NCI-H1436 treated with DMSO at 0.1 percent for 48 hours (cell line): ENCODE measurements at regions not wholly inside any gene's neighbourhood (a gene's known extent, or its start where the extent isn't known, plus 50 kb on each side); places are given as distances from the start of the nearest gene placed in this dataset.
"Not testable (repeated sequence)": the region's sequence is repeated elsewhere in the genome, so short reads cannot be mapped to it uniquely, and the experiment has no call there.

Experiments
- DNase-seq: peaks from one replicate; lab custom pipeline; 2025; lab: John Stamatoyannopoulos, UW

DNA sequence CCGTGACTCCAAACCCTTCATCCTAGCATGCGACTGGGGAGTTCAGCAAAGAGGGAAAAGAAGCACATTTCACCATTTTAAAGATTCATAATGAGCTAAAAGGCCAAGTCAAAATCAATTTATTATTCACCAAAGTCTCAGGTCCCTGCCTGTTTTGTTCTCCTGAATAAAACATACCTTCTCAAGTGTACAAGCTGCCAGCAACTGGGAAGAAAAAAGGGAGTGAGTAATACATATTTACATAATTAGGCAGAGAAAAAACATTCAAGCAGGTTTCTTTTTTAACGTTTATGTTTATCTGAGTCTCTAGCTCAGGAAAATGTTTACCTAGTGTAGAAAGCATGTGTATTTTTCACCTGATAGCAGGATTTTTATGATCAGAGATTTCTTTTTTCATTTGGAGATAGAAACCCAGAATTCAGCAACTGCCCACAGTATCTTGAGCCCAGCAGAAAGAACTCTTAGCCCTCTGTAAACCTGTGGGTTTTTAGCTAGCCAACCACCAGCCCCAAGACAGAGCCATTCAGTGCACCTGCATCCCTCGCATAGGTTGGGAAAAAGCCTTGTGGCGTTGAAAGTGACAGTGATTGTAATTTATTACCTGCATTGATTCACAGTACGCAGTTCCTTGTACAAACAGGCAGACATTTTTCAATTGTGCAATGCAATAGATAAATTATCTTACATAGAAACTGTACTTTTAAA is 117.9 kb upstream of the GRIA1 start:
- DNase-seq: peak; percentile 84

DNA sequence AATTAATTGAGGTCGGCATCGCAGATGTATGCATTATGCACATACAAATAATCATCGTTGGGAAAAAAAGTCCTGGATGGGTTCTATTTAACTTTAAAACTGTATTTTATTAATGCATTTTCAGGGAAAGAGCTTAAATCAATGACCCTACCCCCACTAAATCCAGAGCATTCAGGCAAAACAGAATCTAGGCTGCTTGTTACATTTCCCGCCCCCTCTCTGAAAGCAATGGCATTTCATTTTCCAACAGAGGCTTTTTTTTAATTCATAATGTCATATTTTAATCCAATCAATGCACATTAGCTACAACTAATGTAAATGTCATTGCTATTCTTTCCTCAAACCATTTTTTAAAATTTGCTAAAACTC is 117.4 kb upstream of the GRIA1 start:
- no peak for DNase-seq

DNA sequence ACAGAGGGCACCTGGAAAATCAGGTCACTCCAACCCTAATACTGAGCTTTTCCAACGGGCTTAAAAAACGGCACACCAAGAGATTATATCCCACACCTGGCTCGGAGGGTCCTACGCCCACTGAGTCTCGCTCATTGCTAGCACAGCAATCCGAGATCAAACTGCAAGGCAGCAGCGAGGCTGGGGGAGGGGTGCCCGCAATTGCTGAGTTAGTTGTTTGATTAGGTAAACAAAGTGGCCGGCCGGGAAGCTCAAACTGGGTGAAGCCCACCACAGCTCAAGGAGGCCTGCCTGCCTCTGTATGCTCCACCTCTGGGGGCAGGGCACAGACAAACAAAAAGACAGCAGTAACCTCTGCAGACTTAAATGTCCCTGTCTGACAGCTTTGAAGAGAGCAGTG is 108.8 kb upstream of the GRIA1 start:
- DNase-seq: not testable (repeated sequence)

DNA sequence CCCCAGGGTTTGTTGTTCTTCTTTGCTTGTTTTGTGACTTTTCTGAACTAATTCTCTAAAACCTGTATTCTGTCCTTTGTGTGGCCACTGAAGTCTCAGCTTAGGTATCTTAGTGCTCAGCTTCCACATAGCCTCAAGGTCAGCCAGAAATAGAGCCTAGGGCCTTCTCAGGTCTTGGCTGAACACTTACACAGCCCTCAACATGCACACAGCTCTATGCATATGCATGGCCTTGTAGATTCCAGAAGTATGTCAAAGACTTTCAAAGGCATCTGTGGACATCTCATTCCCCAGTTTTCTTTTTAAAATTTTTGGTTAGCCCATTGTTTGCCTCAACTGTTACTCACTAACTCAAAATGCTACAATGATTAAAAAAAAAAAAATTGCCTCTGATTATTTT is 99.9 kb upstream of the GRIA1 start:
- no peak for DNase-seq

DNA sequence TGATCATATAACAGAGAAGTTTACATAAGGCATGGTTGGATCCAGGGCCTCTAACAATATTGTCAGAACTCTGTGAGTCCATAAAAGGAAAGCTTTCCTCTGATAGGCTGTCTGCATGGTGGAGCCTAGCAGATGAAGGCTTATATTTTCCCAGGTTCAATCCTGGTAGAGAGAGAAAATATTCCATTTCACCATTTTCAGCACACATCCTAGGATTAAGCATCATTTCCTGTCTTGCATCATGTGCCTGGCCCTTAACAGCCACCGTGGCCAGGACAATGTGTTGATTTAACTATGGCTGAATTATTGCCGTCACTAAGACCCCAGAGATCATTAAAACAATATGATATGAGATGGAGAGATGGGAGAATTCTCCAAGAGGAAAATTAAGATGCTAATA is 90.9 kb upstream of the GRIA1 start:
- DNase-seq: no peak

DNA sequence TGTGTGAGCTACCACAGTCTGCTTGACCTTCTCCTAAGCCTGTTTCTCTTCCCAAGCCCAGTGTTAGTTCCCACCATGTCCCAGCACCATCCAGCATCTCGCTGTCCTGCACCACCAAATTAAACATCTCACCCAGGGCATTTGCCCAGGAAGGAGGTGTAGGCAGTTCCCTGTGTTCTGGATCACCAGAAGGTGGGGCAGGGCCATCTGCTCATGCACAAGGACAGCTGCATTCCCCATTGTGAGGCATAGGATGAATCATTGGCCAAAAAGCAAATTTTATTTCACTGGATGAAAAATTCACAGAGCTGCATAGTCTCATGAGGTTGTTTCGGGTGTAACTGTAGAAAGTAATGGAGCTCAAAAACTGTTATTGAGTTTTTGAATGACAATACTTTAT is 89.5 kb upstream of the GRIA1 start:
- DNase-seq: no peak

DNA sequence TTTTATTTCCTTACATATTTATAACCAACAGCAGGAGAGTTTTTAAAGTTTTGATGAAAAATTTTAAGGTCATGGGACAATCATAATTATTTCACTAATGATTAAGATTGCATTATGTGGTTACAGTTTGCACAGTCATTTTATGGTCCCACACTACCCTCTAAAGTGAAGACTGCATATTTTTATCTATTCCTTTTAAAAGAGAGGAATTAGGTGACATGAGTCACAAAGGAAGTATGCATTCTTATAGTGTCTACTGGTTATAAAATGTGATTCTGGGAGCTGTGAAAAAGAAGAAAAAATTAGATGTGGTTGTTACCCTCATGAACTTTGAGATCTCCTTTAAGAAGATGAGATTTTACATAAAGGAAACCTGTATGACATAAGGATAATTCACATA is 87.9 kb upstream of the GRIA1 start:
- no peak for DNase-seq

DNA sequence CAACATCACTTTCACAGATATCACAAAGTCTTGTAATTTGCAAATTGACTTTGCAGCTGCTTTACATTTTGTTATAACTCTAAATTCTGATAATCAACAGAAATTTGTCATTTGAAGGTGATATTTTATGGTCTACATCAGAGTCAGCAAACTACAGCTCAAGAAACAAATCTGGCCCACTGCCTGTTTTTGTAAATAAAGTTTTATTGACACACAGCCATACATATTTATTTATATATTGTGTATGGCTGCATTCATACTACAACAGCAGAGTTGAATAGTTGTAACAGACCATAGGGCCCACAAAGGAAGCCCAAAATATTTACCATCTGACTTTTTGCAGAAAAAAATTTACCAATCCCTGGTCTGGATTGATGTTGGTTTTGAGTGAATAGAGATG is 87.0 kb upstream of the GRIA1 start:
- no peak for DNase-seq

DNA sequence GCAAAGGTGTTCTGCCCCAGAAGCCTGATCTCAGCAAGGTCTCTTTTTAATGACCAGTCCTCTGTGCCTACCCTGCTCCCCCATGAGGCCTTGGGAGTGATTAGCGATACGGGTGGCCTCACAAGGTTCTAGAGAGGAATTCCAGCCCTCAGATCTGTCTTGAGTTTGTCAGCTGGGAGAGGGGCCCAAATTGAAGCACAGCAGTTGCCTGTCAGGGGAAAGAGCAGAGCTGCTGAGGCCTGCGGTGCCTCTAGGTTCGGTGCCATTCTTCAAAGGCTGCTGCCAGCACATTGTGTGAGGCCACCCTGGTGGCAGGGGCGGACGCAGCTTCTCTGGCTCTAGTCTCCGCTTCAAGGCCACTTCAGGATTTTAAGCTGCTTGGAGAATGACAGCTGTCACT is 85.7 kb upstream of the GRIA1 start:
- DNase-seq: no peak

DNA sequence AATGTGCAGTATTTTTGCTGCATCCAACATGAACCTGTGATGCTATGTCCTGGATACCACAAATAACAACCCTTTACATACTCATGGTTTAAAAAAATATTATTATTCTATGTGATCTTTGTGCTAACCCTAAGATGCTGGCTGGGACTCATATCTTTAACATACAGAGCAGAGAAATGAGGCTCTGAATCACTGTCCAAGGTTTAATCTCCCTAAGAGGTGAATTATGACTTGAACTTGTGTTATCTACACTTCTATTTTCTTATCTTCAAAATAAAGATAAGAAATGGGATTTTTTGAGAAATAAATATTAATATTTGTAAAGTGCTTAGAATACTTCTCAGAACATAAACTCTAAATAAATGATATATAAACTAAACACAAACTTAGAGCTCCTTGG is 68.8 kb upstream of the GRIA1 start:
- no peak for DNase-seq

DNA sequence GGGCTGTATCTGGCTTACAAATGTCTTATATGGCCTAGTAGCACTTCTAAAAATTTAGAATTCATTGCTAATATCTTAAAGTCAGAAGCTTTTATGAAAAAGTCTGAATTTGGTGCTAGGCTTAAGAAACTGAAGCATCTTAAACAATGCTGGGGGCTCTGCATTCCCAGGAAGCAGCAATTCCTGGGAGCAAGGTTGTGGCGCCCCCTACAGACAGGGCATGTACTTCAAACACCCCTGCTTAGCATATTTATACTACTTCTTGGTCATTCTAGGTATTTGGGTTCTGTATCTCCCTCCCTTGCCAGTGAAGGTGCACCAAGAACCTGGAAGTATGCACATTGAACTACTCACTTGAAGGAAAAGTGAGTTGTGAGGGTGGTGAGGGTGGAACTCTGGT is 64.6 kb upstream of the GRIA1 start:
- no peak for DNase-seq

DNA sequence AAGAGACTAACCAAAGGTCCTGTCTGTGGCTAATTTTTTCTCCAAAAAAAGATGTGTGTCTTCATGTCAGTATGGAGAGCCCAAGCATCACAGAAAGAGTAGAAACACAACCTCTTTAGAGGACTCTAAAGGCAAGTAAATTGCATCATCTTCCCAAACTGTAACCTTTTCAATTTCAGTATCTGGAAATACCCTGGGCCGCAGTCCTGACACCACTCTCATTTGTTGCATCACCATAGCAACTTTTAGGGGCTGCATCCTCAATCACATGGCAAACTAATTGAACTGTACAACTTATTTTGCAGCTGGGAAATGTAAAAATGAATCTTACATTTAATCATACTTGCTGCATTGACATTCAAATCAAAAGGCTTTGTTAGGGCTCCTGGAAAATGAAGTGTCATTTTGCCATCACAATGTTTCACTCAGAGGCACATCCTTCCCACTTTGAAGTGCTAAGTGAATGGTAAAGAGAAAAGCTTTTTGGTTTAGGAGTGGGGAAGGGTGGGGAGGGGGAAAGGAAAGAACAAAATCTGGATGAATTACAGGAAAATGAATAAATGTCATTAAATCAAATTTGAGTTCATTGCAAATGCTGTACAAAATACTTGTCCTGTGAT is 60.6 kb upstream of the GRIA1 start:
- no peak for DNase-seq

DNA sequence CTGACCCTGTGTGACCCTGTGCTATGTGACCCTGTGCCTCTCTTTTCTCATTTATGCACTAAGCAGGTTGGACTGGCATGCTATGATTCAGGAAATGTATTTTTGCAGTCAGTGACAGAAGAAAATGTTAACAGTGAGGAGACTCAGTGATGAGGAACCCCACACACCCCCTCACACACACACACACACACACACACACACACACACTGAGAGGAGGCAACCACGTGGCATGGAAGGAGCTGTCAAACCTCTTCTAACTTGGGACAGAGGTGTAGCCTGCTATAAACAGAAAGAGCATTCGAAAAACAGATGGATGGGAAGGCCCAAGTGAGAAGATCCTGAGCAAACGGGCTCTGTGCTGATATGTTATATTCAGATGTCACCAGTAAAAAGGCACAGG is 57.9 kb upstream of the GRIA1 start:
- no peak for DNase-seq

DNA sequence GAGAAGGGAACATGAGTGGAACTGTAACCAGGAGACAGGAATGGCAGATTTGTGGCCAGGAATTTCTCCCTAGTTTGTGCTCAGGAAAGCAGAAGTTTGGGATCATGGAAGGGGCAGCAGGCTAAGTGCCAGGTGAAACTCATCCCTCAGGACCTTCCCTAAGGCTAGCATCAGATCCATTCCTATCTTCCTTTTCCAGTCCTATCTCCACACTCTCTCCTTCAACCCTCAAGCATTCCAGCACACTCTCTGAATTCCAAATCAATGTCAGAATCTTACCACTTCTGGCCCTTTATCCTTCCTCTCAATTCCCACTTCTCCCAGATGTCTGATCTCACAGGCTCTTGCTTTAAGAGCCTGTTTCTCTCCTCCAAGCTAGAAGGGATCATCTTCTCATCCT is 53.2 kb upstream of the GRIA1 start:
- DNase-seq: no peak

DNA sequence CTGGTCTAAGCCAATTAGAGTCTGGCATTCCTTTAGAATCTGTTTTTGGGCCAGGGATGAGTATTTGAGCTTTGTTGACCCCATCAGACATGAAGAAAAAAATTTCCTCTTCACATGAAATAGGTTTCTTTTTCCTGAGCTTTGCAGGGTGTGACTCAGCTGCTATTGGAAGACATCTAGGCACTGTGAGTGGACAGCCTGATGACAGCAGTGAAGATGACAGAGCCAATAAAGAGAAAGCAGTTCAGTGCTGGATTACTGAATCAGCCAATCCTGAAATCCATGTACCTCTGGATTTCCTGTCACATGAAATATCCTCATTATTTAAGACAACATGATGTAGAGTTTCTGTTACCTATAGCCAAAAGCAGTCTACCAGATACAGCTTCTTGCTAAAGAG is 51.3 kb upstream of the GRIA1 start:
- no peak for DNase-seq
